Subcutaneous abdominal adipose tissue (tissue), 5 donors: ENCODE measurements at regions not wholly inside any gene's neighbourhood (a gene's known extent, or its start where the extent isn't known, plus 50 kb on each side); places are given as distances from the start of the nearest gene placed in this dataset.

Experiments used
- H3K27ac ChIP-seq: one replicate; pipeline ENCODE4 v1.7.0; 2013; ENCODE audit warnings: low read depth, mild to moderate bottlenecking, inconsistent platforms, low read length, moderate library complexity
- H3K27me3 ChIP-seq, 5 donors: one replicate each; pipeline ENCODE4 v1.7.0; 2013; ENCODE audit warnings: low read length in 5 of 5, inconsistent platforms in 1 of 5; ENCODE audit not compliant: control insufficient read depth in 5 of 5, insufficient read depth in 4 of 5
- H3K36me3 ChIP-seq, 5 donors: one replicate each; pipeline ENCODE4 v1.7.0; 2013; ENCODE audit warnings: low read length in 5 of 5; ENCODE audit not compliant: control insufficient read depth in 5 of 5, insufficient read depth in 5 of 5
- H3K4me1 ChIP-seq, 5 donors: one replicate each; pipeline ENCODE4 v1.7.0; 2013; ENCODE audit warnings: low read length in 5 of 5, mild to moderate bottlenecking in 3 of 5, moderate library complexity in 1 of 5; ENCODE audit not compliant: control insufficient read depth in 5 of 5, insufficient read depth in 5 of 5
- H3K4me3 ChIP-seq, 5 donors: one replicate each; pipeline ENCODE4 v1.7.0; 2013; ENCODE audit warnings: low read length in 5 of 5, low read depth in 1 of 5
- H3K9ac ChIP-seq, 5 donors: one replicate each; pipeline ENCODE4 v1.7.0; 2013; ENCODE audit warnings: low read length in 5 of 5, mild to moderate bottlenecking in 4 of 5, moderate library complexity in 3 of 5
- H3K9me3 ChIP-seq, 5 donors: one replicate each; pipeline ENCODE4 v1.7.0; 2013; ENCODE audit warnings: low read length in 5 of 5; ENCODE audit not compliant: control insufficient read depth in 5 of 5
- donor health status: healthy.
- donor health status: healthy.
- donor health status: healthy.
- donor health status: healthy.
- donor health status: healthy.

DNA sequence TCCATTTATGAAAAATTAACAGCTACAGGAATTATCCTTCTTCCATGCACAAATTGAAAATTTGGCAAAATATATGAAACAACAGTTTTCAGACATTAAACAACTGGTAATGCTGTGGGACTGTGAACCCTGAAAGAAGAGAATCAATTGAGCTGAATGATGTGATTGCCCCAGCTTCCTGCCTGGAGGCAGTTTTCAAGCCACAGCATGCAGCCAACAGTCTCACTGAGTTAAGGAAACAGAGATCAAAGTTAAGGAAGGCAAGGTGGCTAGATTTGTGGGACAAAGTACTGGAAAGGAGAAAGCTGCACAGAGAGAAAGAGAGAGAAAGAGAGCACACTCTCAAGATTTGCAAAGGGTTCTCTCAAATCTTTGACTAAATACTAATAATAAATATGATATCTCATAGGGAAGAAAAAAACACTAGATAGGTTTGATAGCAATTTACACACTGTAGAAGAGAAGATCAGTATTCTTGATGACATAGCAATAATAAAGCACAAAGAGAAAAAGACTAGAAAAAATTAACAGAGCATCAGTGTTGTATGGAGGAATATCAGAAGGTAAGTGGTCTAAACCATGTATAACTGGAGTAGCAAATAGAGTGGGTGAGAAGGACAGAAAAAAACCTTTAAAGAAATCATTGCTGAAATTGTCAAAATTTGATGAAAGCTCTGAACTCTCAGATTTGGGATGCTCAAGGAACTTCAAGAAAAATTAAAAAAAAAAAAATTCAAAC is 70.1 kb upstream of the CNKSR3 start:
- Histone ChIP-seq H3K4me1 (no peaks in the 10 kb centered on the region), H3K36me3 (no peaks in the 10 kb centered on the region), H3K9me3 (peaks cover 0 to 12% (median 0%) of the 10 kb centered on the region in 5 donors), H3K9ac (no peak overlapping the region), H3K27me3 (no peaks in the 10 kb centered on the region), H3K4me3 (no peak overlapping the region), H3K27ac (no peak overlapping the region)

DNA sequence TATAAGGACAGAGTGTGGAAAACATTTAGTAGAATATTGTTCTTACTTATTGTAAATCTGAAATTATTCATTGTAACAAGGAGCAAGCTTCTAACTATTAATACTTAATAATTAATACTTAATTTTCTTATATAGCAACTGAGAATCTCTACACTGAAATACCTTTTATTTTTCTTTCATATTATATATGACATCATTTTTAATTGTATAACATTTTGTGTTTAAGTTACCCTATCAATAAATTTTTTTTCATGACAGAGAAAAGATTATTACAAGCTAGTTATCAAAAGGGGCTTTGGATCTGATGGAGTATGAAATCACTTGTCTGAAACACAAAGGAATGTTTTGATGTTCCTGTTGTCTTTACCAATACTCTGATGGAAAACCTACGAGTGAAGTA is 72.2 kb upstream of the CNKSR3 start:
- no peak overlapping the region for H3K9ac ChIP-seq
- H3K27me3 ChIP-seq = no peaks in the 10 kb centered on the region
- H3K4me3 ChIP-seq = no peak overlapping the region

DNA sequence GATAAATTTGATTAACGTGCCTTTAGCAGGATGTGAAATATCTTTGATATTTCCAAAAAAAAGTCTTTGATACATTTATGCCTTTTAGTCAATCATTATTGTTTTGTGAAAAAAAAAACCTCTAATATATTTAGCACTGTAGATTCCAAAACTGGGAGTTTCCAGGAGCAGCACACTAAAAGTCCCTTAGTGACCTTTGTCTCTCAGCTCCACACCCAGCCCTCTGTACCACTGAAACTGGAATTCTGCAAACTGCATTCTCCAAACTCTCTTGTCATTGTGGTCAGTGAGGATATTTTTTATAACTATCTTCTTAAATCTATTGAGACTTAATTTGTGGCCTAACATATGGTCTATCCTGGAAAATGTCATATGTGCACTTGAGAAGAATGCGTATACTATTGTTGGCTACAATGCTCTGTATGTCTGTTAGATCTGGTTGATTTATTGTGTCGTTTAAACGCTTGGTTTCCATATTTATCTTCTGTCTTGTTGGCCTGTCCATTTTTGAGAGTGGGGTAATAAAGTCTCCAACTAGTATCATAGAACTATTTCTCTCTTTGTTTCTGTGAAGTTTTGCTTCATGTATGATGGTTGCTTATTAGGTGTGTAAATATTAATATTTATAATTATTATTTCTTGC is 73.2 kb upstream of the CNKSR3 start:
- no peaks in the 10 kb centered on the region for H3K4me1 ChIP-seq
- H3K9ac ChIP-seq = no peak overlapping the region
- H3K36me3 ChIP-seq = no peaks in the 10 kb centered on the region
- H3K27me3 ChIP-seq = no peaks in the 10 kb centered on the region
- H3K4me3 ChIP-seq = no peak overlapping the region
- peaks cover 0 to 12% (median 0%) of the 10 kb centered on the region in 5 donors for H3K9me3 ChIP-seq
- no peak overlapping the region for H3K27ac ChIP-seq

More for the DNA sequence above, 72.2 kb upstream of the CNKSR3 start:
- H3K36me3 ChIP-seq = no peaks in the 10 kb centered on the region
- H3K4me1 ChIP-seq = no peaks in the 10 kb centered on the region
- H3K27ac ChIP-seq = no peak overlapping the region
- H3K9me3 ChIP-seq = peaks cover 0 to 12% (median 0%) of the 10 kb centered on the region in 5 donors

DNA sequence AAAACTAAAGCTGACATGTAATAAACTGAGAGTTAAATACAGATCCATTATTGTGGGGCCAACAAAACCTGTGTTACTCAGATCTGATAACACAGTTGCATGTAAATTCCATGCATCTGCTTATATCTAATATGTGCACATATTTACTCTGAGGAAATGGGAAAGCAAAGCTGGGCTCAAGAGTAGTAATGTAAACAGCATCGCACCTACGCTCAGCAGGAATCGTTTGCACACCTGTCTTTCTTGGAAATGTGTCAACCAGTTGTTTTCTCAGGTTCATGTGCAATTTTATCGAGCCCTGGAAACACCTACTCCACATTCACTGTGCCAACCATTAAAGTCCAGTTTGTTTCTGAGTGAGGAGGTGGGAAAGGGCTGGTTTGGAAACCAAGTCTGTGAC is 80.3 kb upstream of the CNKSR3 start:
- H3K9ac ChIP-seq = no peak overlapping the region
- H3K36me3 ChIP-seq = no peaks in the 10 kb centered on the region
- no peaks in the 10 kb centered on the region for H3K9me3 ChIP-seq
- no peak overlapping the region for H3K4me3 ChIP-seq
- no peak overlapping the region for H3K27ac ChIP-seq
- no peaks in the 10 kb centered on the region for H3K27me3 ChIP-seq
- H3K4me1 ChIP-seq = no peaks in the 10 kb centered on the region

DNA sequence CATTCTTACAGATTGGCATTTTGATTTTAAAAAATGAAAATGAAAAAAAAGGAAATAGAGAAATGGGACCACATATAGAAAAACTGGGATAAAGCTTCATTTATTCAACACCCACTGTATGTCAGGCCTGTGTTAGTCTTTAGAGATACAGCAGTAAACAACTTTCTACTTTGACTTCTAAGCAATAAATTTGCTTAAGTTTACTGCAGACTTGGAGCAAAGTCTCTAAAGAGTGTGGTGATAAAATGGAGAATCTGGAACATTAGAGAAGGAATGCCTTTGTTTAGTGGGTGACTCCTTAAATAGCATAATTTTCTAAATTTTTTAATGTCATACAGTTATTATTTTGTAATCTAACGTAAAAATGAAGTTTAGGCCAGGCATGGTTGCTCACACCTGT is 80.7 kb upstream of the CNKSR3 start:
- Histone ChIP-seq H3K9me3 (no peaks in the 10 kb centered on the region), H3K36me3 (no peaks in the 10 kb centered on the region), H3K27ac (no peak overlapping the region), H3K4me1 (no peaks in the 10 kb centered on the region), H3K4me3 (no peak overlapping the region), H3K9ac (no peak overlapping the region), H3K27me3 (no peaks in the 10 kb centered on the region)

DNA sequence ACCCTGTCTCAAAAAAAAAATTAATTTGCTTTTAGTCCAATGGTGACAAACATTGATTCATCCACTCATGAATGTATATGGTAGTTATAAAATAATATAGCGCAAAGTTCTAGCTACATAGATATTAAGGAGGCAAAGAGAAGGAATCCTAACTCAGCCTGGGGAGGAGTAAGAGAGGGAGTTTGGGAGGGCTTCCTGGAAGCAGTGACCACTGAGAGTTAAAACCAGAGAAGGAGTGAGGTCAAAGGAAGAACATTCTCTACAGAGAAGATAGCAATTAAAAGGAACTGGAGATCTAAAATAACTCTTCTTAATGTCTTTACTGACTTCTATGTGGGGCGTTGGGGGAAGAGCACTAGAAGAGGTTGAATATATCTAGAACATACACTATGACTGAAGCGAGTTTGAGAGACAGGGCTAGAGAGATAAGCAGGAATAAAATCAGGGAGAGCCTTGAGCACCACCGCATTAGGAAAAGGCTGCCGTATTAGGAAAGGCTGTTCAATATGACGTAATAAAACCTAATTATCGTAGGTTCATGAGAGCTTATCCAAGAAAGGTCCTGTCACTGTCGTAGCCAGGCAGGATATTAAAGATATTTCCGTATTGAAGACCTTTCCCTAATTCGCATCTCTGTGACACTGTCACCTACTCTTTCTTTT is 81.8 kb upstream of the CNKSR3 start:
- no peaks in the 10 kb centered on the region for H3K9me3 ChIP-seq
- no peaks in the 10 kb centered on the region for H3K27me3 ChIP-seq
- no peak overlapping the region for H3K4me3 ChIP-seq
- no peaks in the 10 kb centered on the region for H3K36me3 ChIP-seq
- H3K4me1 ChIP-seq = no peaks in the 10 kb centered on the region
- no peak overlapping the region for H3K27ac ChIP-seq
- H3K9ac ChIP-seq = no peak overlapping the region

DNA sequence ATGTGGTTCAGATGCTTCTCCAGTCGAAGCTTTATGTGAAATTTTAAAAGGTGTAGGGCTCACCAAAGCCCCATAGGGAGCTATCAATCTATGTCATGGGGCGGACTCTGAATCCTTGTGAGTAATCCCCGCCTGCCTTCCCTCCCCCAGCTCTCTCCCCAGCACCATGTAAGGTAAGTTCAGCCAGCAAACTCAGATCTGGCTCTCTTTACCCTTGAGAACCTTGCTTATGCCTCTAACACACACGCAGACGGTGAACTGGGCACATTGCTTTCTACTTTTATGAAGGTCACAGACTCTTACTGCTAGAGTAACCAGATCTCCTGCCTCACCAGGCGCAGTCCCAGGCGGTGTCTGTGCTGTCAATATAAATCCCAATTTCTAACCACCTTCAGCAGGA is 82.6 kb upstream of the CNKSR3 start:
- Histone ChIP-seq H3K36me3 (no peaks in the 10 kb centered on the region), H3K9me3 (no peaks in the 10 kb centered on the region), H3K9ac (no peak overlapping the region), H3K27ac (no peak overlapping the region), H3K4me3 (no peak overlapping the region), H3K27me3 (no peaks in the 10 kb centered on the region), H3K4me1 (no peaks in the 10 kb centered on the region)

DNA sequence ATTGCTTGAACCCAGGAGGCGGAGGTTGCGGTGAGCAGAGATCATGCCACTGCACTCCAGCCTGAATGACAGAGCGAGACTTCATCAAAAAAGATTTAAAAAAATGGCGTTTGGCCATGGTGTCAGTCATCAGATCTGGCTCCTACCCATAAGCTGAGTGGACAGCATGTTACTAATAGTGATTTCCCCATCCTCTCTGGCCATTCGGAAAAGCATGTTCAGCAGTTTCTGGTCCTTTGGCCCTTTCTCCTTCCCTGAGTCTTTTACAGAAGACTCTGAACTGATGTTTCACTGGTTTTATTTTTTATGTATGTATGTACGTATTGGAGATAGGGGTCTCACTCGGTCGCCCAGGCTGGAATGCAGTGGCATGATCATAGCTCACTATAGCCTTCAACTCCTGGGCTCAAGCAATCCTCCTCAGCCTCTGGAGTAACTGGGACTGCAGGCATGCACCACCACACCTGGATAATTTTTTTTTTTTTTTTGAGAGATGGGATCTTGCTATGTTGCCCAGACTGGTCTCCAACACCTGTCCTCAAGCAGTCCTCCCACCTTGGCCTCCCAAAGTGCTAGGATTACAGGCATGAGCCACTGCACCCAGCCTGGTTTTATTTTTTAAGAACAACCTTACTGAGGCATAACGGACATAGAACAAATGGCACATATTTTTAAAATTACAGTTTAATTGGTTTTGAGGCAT is 84.2 kb upstream of the CNKSR3 start:
- Histone ChIP-seq H3K27me3 (no peaks in the 10 kb centered on the region), H3K27ac (no peak overlapping the region), H3K4me1 (no peaks in the 10 kb centered on the region), H3K9me3 (no peaks in the 10 kb centered on the region), H3K4me3 (no peak overlapping the region), H3K36me3 (no peaks in the 10 kb centered on the region), H3K9ac (no peak overlapping the region)

DNA sequence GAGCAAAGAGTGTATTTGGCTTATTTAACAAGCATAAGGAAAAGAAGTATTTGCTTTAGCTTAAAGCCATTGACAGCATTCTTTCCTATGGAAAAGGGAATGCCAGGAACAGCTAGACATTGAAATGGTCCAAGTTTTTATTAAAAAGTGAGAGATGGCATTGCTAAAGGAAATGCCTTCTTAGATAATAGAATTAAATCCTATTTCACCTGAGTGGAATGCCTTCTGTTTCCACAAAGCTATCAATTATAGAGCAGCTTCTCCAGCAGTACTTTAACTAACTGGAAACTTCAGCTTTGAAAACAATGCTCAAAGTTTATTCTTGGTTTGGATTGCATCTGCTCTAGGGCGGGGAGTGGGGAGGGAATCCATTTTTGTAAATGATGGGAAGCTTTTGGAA is 85.1 kb upstream of the CNKSR3 start:
- H3K4me3 ChIP-seq = no peak overlapping the region
- H3K36me3 ChIP-seq = no peaks in the 10 kb centered on the region
- no peaks in the 10 kb centered on the region for H3K4me1 ChIP-seq
- no peaks in the 10 kb centered on the region for H3K27me3 ChIP-seq
- no peak overlapping the region for H3K9ac ChIP-seq
- H3K9me3 ChIP-seq = no peaks in the 10 kb centered on the region
- H3K27ac ChIP-seq = no peak overlapping the region

DNA sequence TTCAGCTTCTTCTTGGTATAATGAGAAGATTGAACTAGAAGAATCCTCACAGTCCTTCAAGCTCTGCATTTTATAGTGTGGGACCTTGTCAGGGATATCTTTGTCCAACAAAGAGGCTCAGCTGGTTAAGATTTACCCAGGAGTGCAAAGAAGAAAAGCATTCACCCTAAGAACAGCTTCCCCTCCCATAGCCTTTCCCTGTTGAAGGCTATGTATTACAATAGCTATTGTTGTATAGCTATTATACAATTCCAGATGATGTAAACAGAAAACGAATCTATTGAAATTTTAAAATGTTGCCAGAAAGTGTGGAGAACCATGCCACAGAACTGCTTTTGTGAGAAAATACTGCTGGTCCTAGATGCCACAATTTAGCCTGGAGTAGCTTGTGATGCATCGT is 85.5 kb upstream of the CNKSR3 start:
- Histone ChIP-seq H3K4me3 (no peak overlapping the region), H3K9me3 (no peaks in the 10 kb centered on the region), H3K4me1 (no peaks in the 10 kb centered on the region), H3K27me3 (no peaks in the 10 kb centered on the region), H3K36me3 (no peaks in the 10 kb centered on the region), H3K9ac (no peak overlapping the region), H3K27ac (no peak overlapping the region)
